ENCODE measurements at regions not wholly inside any gene's neighbourhood (a gene's known extent, or its start where the extent isn't known, plus 50 kb on each side); places are given as distances from the start of the nearest gene placed in this dataset.
A peak's percentile ranks its signal among the peaks of the same experiment; 100 is the strongest.

GRCh38 chr4:149280806-149281205, 534.8 kb downstream of the IQCM start:
- Histone ChIP-seq H3K4me3 (replicated peaks in 1 of 4; ENCODE audit: control extremely low read depth in 1 of 4, insufficient read depth in 1 of 4, low read depth in 3 of 4, low read length in 4 of 4) (no peak overlapping the region), H4K20me1 (ENCODE audit: control insufficient read depth, extremely low read depth, insufficient read depth, low read length) (no peaks in the 10 kb centered on the region), H3K27me3 (ENCODE audit: control insufficient read depth, insufficient read depth, low read length) (no peaks in the 10 kb centered on the region), H2AFZ (ENCODE audit: low read length) (no peak overlapping the region), H3K27ac (ENCODE audit: insufficient read depth, low read length) (no peak overlapping the region), H3K4me2 (ENCODE audit: extremely low read depth, insufficient read depth, low read length) (no peak overlapping the region), H3K36me3 (ENCODE audit: control insufficient read depth, insufficient read depth, low read length) (no peaks in the 10 kb centered on the region), H3K9me3 (ENCODE audit: control insufficient read depth, insufficient read depth, low read depth, low read length) (no peaks in the 10 kb centered on the region), H3K4me1 (ENCODE audit: control insufficient read depth, extremely low read depth, insufficient read depth, low read length) (no peaks in the 10 kb centered on the region), H3K79me2 (ENCODE audit: control insufficient read depth, insufficient read depth, low read length) (no peaks in the 10 kb centered on the region), H3K9ac (ENCODE audit: insufficient read depth, low read length) (no peak overlapping the region)
- no peak for TF ChIP-seq CTCF (conservative IDR thresholded peaks at IDR 0.05 in 1 of 2, IDR thresholded peaks at IDR 0.05 in 1 of 2; ENCODE audit: low read depth in 1 of 2, low read length in 2 of 2)
- no peak for TF ChIP-seq EZH2 (IDR thresholded peaks at IDR 0.05; ENCODE audit: low read length, missing control alignments)
- peak; percentile 64 to 66 for DNase-seq (ENCODE audit: low read depth in 2 of 2)

- Histone ChIP-seq H3K27ac (ENCODE audit: insufficient read depth, low read length) (no peak overlapping the region), H3K4me3 (replicated peaks in 1 of 4; ENCODE audit: control extremely low read depth in 1 of 4, insufficient read depth in 1 of 4, low read depth in 3 of 4, low read length in 4 of 4) (no peak overlapping the region), H3K4me1 (ENCODE audit: control insufficient read depth, extremely low read depth, insufficient read depth, low read length) (no peaks in the 10 kb centered on the region), H3K4me2 (ENCODE audit: extremely low read depth, insufficient read depth, low read length) (no peak overlapping the region), H3K9me3 (ENCODE audit: control insufficient read depth, insufficient read depth, low read depth, low read length) (no peaks in the 10 kb centered on the region), H3K79me2 (ENCODE audit: control insufficient read depth, insufficient read depth, low read length) (no peaks in the 10 kb centered on the region), H3K36me3 (ENCODE audit: control insufficient read depth, insufficient read depth, low read length) (no peaks in the 10 kb centered on the region), H3K9ac (ENCODE audit: insufficient read depth, low read length) (no peak overlapping the region), H4K20me1 (ENCODE audit: control insufficient read depth, extremely low read depth, insufficient read depth, low read length) (no peaks in the 10 kb centered on the region), H2AFZ (ENCODE audit: low read length) (no peak overlapping the region), H3K27me3 (ENCODE audit: control insufficient read depth, insufficient read depth, low read length) (no peaks in the 10 kb centered on the region)
- DNase-seq (ENCODE audit: low read depth in 2 of 2), result peak; percentile 27 to 69
- TF ChIP-seq CTCF (conservative IDR thresholded peaks at IDR 0.05 in 1 of 2, IDR thresholded peaks at IDR 0.05 in 1 of 2; ENCODE audit: low read depth in 1 of 2, low read length in 2 of 2) (no peak), EZH2 (IDR thresholded peaks at IDR 0.05; ENCODE audit: low read length, missing control alignments) (no peak)
Measured at GRCh38 chr4:149279776-149280175, 535.9 kb downstream of the IQCM start.

- Histone ChIP-seq H3K36me3 (ENCODE audit: control insufficient read depth, insufficient read depth, low read length) (no peaks in the 10 kb centered on the region), H3K4me2 (ENCODE audit: extremely low read depth, insufficient read depth, low read length) (no peak overlapping the region), H3K9ac (ENCODE audit: insufficient read depth, low read length) (no peak overlapping the region), H3K27me3 (ENCODE audit: control insufficient read depth, insufficient read depth, low read length) (no peaks in the 10 kb centered on the region), H3K27ac (ENCODE audit: insufficient read depth, low read length) (no peak overlapping the region), H3K4me1 (ENCODE audit: control insufficient read depth, extremely low read depth, insufficient read depth, low read length) (no peaks in the 10 kb centered on the region), H4K20me1 (ENCODE audit: control insufficient read depth, extremely low read depth, insufficient read depth, low read length) (no peaks in the 10 kb centered on the region), H3K9me3 (ENCODE audit: control insufficient read depth, insufficient read depth, low read depth, low read length) (no peaks in the 10 kb centered on the region), H3K4me3 (replicated peaks in 1 of 4; ENCODE audit: control extremely low read depth in 1 of 4, insufficient read depth in 1 of 4, low read depth in 3 of 4, low read length in 4 of 4) (no peak overlapping the region), H2AFZ (ENCODE audit: low read length) (no peak overlapping the region), H3K79me2 (ENCODE audit: control insufficient read depth, insufficient read depth, low read length) (no peaks in the 10 kb centered on the region)
- TF ChIP-seq EZH2 (IDR thresholded peaks at IDR 0.05; ENCODE audit: low read length, missing control alignments) (no peak), CTCF (conservative IDR thresholded peaks at IDR 0.05 in 1 of 2, IDR thresholded peaks at IDR 0.05 in 1 of 2; ENCODE audit: low read depth in 1 of 2, low read length in 2 of 2) (no peak)
- DNase-seq (ENCODE audit: low read depth in 2 of 2), result peak in 1 of 2 donors; percentile 62
Measured at GRCh38 chr4:149279331-149279730, 536.3 kb downstream of the IQCM start.
